ENCODE measurements at regions not wholly inside any gene's neighbourhood (a gene's known extent, or its start where the extent isn't known, plus 50 kb on each side); places are given as distances from the start of the nearest gene placed in this dataset.

DNA sequence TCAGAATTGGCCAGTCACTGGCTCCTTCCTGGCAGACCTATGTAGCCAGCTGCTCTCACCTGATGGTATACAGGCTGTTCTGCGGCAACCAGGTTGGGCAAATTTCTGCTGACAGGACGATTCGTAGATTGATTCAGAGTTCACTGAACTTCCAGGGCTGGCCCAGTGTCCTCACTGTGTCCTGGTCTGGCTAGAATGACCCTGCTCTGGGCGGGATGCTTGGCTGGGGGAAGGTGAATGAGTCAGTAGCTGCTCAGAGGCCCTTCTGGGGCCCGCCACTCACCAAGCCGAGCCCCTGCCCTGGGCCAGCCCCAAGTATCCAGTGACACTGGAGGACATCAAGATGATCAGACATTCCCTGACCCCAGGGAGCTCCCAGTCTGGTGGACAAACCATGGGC is 62.9 kb upstream of the WNT11 start:
- no peak overlapping the region for H3K4me3 ChIP-seq (ENCODE audit: low read depth, low read length)
- DNase-seq (ENCODE audit: low read depth), result no peak
- TF ChIP-seq, protein P1, sequence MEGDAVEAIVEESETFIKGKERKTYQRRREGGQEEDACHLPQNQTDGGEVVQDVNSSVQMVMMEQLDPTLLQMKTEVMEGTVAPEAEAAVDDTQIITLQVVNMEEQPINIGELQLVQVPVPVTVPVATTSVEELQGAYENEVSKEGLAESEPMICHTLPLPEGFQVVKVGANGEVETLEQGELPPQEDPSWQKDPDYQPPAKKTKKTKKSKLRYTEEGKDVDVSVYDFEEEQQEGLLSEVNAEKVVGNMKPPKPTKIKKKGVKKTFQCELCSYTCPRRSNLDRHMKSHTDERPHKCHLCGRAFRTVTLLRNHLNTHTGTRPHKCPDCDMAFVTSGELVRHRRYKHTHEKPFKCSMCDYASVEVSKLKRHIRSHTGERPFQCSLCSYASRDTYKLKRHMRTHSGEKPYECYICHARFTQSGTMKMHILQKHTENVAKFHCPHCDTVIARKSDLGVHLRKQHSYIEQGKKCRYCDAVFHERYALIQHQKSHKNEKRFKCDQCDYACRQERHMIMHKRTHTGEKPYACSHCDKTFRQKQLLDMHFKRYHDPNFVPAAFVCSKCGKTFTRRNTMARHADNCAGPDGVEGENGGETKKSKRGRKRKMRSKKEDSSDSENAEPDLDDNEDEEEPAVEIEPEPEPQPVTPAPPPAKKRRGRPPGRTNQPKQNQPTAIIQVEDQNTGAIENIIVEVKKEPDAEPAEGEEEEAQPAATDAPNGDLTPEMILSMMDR (IDR thresholded peaks at IDR 0.05; ENCODE audit: insufficient read depth, low read length), result no peak

DNA sequence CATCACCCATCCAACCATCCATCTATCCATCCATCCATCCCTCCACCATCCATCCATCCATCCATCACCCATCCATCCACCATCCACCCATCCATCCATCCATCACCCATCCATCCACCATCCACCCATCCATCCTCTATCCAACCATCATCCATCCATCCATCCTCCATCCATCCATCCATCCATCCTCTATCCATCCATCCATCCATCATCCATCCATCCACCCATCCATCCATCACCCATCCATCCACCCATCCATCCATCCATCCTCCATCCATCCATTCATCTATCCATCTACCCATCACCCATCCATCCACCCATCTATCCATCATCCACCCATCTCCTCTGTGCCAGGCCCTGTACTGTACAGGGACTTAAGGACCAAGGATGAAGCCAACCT is 62.2 kb upstream of the WNT11 start:
- DNase-seq (ENCODE audit: low read depth), result no peak
- TF ChIP-seq, protein P1 (IDR thresholded peaks at IDR 0.05; ENCODE audit: insufficient read depth, low read length), result no peak
- H3K4me3 ChIP-seq (ENCODE audit: low read depth, low read length), result no peak overlapping the region

DNA sequence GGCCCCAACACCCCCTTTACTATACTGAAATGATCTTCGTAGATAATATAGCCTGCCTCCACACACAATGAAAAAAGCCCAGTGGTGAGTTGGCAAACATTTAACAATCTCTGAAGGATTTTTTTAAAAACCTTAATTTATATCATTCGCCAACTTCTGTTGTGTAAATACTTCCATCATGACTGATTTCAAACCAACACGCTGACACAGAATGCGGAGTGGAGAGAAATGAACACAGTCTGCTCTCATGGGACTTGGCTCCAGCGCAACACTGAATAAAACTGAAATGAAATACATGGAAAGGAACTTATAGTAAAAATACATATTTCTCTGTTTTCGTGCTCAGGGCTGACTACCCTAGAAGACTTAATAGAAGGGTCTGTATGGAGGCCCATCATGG is 61.3 kb upstream of the WNT11 start:
- no peak overlapping the region for H3K4me3 ChIP-seq (ENCODE audit: low read depth, low read length)

DNA sequence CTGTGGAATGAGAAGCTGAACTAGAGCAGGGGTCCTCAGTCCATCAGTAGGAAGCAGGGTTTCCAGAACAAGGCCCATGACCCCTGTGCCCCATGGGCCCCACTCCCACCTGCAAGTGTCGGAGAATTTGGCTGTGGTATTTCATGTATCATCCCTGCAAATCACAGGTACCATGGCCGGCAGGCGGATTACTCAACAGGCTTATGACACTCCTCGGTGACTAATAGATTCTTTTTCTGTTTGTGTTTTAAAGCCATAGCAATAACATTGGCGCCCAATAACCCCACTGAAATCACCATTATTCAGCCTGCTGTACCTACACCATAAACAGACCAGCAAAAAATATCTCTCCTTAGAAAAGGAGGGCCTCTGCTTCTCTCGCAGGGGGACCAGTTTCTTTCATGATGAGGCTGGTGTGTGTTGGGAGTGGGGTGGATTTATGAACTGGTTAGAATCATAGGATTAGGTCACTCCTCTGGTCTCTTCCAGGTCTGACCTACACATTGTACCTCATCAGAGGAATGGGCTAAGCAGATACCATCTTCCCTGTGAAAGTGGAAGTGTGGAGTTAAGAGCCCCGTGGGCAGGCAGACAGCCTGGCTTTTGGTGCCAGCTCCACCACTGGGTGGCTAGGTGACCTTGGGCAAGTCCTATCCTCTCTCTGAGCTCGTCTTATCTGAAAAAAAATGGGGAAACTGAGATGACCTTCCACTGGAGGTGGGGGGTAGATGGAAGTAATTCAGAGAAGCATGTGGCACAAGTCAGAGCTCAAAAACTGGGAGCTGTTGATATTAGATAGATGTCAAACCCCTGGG is 60.2 kb upstream of the WNT11 start:
- TF ChIP-seq, protein P1 (IDR thresholded peaks at IDR 0.05; ENCODE audit: insufficient read depth, low read length), result no peak
- no peak overlapping the region for H3K4me3 ChIP-seq (ENCODE audit: low read depth, low read length)
- DNase-seq (ENCODE audit: low read depth), result peak; percentile 78

More for the DNA sequence above, 61.3 kb upstream of the WNT11 start:
- TF ChIP-seq, protein P1 (IDR thresholded peaks at IDR 0.05; ENCODE audit: insufficient read depth, low read length), result no peak
- peak; percentile 33 for DNase-seq (ENCODE audit: low read depth)

DNA sequence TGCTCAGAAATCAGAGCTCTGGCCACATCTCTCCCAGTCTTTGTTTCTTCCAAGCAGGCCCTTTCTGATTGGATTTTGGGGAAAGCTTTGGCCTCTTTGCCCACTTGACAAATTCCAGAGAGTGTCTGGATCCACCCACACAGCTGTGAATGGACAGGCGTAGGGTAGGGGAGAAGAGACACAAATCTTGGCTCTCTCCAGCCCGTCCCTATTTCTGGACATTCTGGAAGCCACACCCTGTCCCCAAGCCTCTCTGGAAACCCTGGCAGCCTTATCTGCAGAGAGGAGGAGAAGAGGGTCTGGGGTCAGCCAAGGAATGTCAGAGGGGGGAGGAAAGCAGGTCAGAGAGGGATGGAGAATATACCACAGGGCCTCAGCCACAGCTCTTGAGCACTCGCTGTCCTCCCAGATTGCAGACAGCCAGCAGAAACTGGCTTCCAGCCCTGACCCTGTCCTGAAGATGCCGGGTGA is 59.5 kb upstream of the WNT11 start:
- no peak overlapping the region for H3K4me3 ChIP-seq (ENCODE audit: low read depth, low read length)
- peak; percentile 43 for DNase-seq (ENCODE audit: low read depth)
- TF ChIP-seq, protein P1 (IDR thresholded peaks at IDR 0.05; ENCODE audit: insufficient read depth, low read length), result no peak

DNA sequence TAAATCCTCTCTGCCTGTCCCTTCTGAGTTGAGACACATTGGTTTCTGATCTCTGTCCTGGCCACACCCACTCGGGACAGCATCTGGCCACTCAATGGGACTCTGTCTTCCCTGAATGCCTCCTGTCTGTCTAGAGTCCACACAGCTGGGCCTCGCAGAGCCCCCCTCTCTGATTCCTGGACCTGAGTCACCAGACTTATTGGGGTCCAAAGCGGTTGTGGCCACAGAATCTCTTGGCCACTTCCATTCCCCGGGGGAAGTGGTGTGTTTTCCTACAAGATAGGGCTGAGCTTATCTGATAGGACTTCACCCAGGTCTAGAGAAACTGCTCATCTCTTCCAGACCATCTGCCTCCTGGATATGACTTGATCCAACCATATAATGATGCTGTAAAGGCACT is 57.4 kb upstream of the WNT11 start:
- TF ChIP-seq, protein P1 (IDR thresholded peaks at IDR 0.05; ENCODE audit: insufficient read depth, low read length), result no peak
- no peak for DNase-seq (ENCODE audit: low read depth)
- no peak overlapping the region for H3K4me3 ChIP-seq (ENCODE audit: low read depth, low read length)

Measured in fibroblast of the aortic adventitia (primary cell).